ENCODE measurements at regions not wholly inside any gene's neighbourhood (a gene's known extent, or its start where the extent isn't known, plus 50 kb on each side); places are given as distances from the start of the nearest gene placed in this dataset.

DNA sequence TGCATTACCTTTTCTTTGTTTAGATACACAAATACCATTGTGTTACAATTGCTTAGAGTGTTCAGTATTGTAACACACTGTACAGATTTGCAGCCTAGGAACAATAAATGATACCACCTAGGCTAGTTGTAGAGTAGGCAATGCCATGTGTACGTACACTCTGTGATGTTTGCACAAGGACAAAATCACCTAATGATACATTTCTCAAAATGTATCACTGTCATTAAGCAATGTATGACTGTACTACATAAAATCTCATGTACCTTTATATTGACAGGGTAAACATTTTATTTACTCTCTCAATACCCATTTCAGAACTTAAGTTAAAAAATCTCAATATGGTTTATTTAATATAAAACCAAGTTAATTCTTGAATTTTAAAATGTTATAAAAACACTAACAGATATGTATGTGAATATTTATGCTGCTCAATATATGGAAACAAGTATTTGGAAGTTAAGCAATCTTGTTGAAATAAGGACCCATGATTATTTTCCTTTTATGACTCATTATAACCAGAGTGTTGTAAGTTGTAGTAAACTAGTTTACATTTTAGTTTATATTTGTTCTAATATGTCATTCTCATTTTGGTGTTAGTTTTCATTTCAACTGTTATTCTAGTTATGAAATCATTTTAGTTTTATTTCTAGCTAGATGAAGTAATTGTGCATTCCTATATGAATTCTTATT lies 409.2 kb downstream of the TLL1 start:
- TF ChIP-seq GABPA (IDR thresholded peaks at IDR 0.05 in 1 of 2, conservative IDR thresholded peaks at IDR 0.05 in 1 of 2) (no peak), CTCF (IDR thresholded peaks at IDR 0.05; ENCODE audit: low read depth, low read length, missing input control) (no peak), JUND (IDR thresholded peaks at IDR 0.05) (no peak), YY1 (IDR thresholded peaks at IDR 0.05) (no peak), RAD21 (IDR thresholded peaks at IDR 0.05) (no peak), REST (IDR thresholded peaks at IDR 0.05) (no peak), MAX (IDR thresholded peaks at IDR 0.05) (no peak), ATF3 (IDR thresholded peaks at IDR 0.05) (no peak), SP1 (IDR thresholded peaks at IDR 0.05) (no peak), TAF1 (conservative IDR thresholded peaks at IDR 0.05) (no peak)

Data from liver (tissue), 3 donors.